ENCODE measurements at regions not wholly inside any gene's neighbourhood (a gene's known extent, or its start where the extent isn't known, plus 50 kb on each side); places are given as distances from the start of the nearest gene placed in this dataset.

DNA sequence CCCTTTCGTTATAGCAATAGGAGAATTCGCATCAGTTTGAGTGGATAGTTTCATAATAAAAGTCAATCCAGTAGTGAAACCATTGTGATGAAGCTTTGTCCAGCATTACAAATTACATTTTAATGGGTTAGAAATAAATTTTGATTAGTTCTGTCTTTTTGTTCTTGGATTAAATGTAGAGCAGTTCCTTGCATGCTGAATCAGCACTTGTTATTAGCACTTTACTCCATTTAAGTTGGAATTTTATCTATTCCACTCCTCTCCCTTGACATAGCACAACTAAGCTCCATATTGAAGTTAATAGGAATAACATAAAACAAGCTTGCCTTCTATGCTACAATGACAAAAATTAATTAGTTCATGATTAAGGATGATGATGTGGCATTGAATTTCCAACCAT is 624.1 kb downstream of the CCDC85A start:
- no peak overlapping the region for H2BK5ac ChIP-seq (ENCODE audit: insufficient read length, low read length)
- no peak overlapping the region for H2BK20ac ChIP-seq (ENCODE audit: low read depth, low read length, poor library complexity, severe bottlenecking)
- Mint-ChIP-seq H3K9me3 (no peaks in the 10 kb centered on the region; a peak in 1 of 5 replicates), H3K4me1 (peaks cover under 1 to 2% of the 10 kb centered on the region in 2 experiments), H3K36me3 (ENCODE audit: insufficient read depth in 1 of 3, low read depth in 3 of 3) (no peaks in the 10 kb centered on the region), H3K27ac (no peak overlapping the region), H3K27me3 (ENCODE audit: low read depth) (no peaks in the 10 kb centered on the region), H3K4me3 (no peak overlapping the region)
- no peaks in the 10 kb centered on the region for H3K79me2 ChIP-seq (ENCODE audit: insufficient read depth, low read length)
- H2BK15ac ChIP-seq (ENCODE audit: low read depth, low read length): no peak overlapping the region
- no peak overlapping the region for H3K4me2 ChIP-seq (ENCODE audit: insufficient read depth, insufficient read length, low read length)
- TF ChIP-seq CTCF (conservative IDR thresholded peaks at IDR 0.05): no peak
- H3K9ac ChIP-seq (ENCODE audit: extremely low read depth, insufficient read length, low read length): no peak overlapping the region
- H3K27me3 ChIP-seq (ENCODE audit: insufficient read depth, low read length): no peaks in the 10 kb centered on the region
- no peak overlapping the region for H4K8ac ChIP-seq (replicated peaks; ENCODE audit: insufficient read length, low read depth, low read length)
- no peak overlapping the region for H2BK120ac ChIP-seq (ENCODE audit: low read depth, low read length, poor library complexity, severe bottlenecking)
- no peak overlapping the region for H3K23ac ChIP-seq (ENCODE audit: insufficient read length, low read depth, low read length)
- H2AFZ ChIP-seq (ENCODE audit: low read length): no peak overlapping the region
- no peak overlapping the region for H3K56ac ChIP-seq (ENCODE audit: insufficient read length, low read depth, low read length)
- H3K4ac ChIP-seq (ENCODE audit: low read depth, low read length): no peak overlapping the region
- no peaks in the 10 kb centered on the region for H3K79me1 ChIP-seq (ENCODE audit: insufficient read depth, low read depth, low read length, poor library complexity, severe bottlenecking)
- H4K5ac ChIP-seq (ENCODE audit: insufficient read length, low read depth, low read length): no peak overlapping the region
- no peaks in the 10 kb centered on the region for H3K23me2 ChIP-seq (ENCODE audit: insufficient read length, low read depth, low read length, poor library complexity, severe bottlenecking)
- no peak overlapping the region for H2AK5ac ChIP-seq (ENCODE audit: insufficient read length, low read length)
- H3K18ac ChIP-seq (ENCODE audit: insufficient read length, low read depth, low read length): no peak overlapping the region
- no peak overlapping the region for H3K14ac ChIP-seq (ENCODE audit: insufficient read depth, low read length)
- no peak overlapping the region for H3K27ac ChIP-seq (ENCODE audit: insufficient read length, low read depth, low read length)
- H3T11ph ChIP-seq (ENCODE audit: low read length): no peak overlapping the region
- H4K20me1 ChIP-seq (ENCODE audit: control insufficient read depth, insufficient read depth, insufficient read length): no peaks in the 10 kb centered on the region
- no peaks in the 10 kb centered on the region for H3K9me3 ChIP-seq (ENCODE audit: control insufficient read depth, low read depth, low read length)
- H3K4me1 ChIP-seq (ENCODE audit: insufficient read depth, low read length): no peaks in the 10 kb centered on the region
- DNase-seq: no peak
- no peak overlapping the region for H2BK12ac ChIP-seq (ENCODE audit: insufficient read length, low read depth, low read length)
- WGBS (ENCODE audit: extremely low coverage, insufficient read length, low lambda C conversion rate): no CpG with 5 or more reads among the region's 2 CpGs
- no peak overlapping the region for H4K91ac ChIP-seq (ENCODE audit: insufficient read length, low read depth, low read length)

Measured in H9 (cell line).